Esophagus squamous epithelium (tissue), 5 donors: ENCODE measurements at regions not wholly inside any gene's neighbourhood (a gene's known extent, or its start where the extent isn't known, plus 50 kb on each side); places are given as distances from the start of the nearest gene placed in this dataset.

Experiments
- DNase-seq: peaks from one replicate; lab custom pipeline; 2025; lab: John Stamatoyannopoulos, UW
- H3K27ac ChIP-seq, 4 donors: fragments of 200-600 bp; sonication (generic); one replicate each; pipeline ENCODE4 v1.5.1; 2016 to 2019; ENCODE audit warnings: mild to moderate bottlenecking in 1 of 4
- H3K27me3 ChIP-seq, 4 donors: fragments of 200-600 bp; sonication (generic); 1 replicate in 3 of 4; 2 replicates in 1 of 4; pipeline versions ENCODE4 v1.5.1 to v1.6.0; 2017 to 2021; ENCODE audit warnings: antibody characterized with exemption in 1 of 4
- H3K36me3 ChIP-seq, 3 donors: fragments of 200-600 bp; sonication (generic); one replicate each; pipeline ENCODE4 v1.5.1; 2016 to 2019
- H3K4me1 ChIP-seq, 3 donors: fragments of 200-600 bp; sonication (generic); one replicate each; pipeline ENCODE4 v1.5.1; 2017 to 2019
- H3K4me3 ChIP-seq, 4 donors: fragments of 200-600 bp; sonication (generic); 1 replicate in 3 of 4; 2 replicates in 1 of 4; pipeline ENCODE4 v1.5.1; 2016 to 2019; ENCODE audit warnings: mild to moderate bottlenecking in 2 of 4, moderate library complexity in 1 of 4
- H3K9me3 ChIP-seq, 3 donors: fragments of 200-600 bp; sonication (generic); one replicate each; pipeline ENCODE4 v1.5.1; 2016 to 2019
- CTCF ChIP-seq, 6 experiments: fragments of 450-650 bp in 4 of 6; fragments of 200-600 bp in 2 of 6; sonication (generic) in 2 of 6; IDR thresholded peaks; one replicate each; pipeline ENCODE4 v1.5.1; 2016 to 2019; ENCODE audit warnings: antibody characterized with exemption in 6 of 6, mild to moderate bottlenecking in 4 of 6, moderate library complexity in 4 of 6
- POLR2A ChIP-seq, 4 donors: fragments of 450-650 bp; IDR thresholded peaks; one replicate each; pipeline ENCODE4 v1.6.1; 2017; ENCODE audit warnings: antibody characterized with exemption in 4 of 4, mild to moderate bottlenecking in 4 of 4, moderate library complexity in 3 of 4
- WGBS, 2 donors: methylation state at CpG; one replicate each; pipeline ENCODE4 v1.1.5; 2018; 5-methylcytosine and 5-hydroxymethylcytosine counted together
- intact Hi-C: fragments of 100-400 bp; cut with DNase I; formaldehyde crosslinking; loops from one replicate; pipeline ENCODE4 v1.15.0; 2022
- donor health status: DM: yes; HTN: yes; CAD: no.

- TF ChIP-seq POLR2A (IDR thresholded peaks at IDR 0.05) (no peak), CTCF (IDR thresholded peaks at IDR 0.05) (no peak)
- Histone ChIP-seq H3K27ac (no peak overlapping the region), H3K36me3 (no peaks in the 10 kb centered on the region), H3K4me1 (peaks cover 0 to 14% (median 0%) of the 10 kb centered on the region in 3 donors), H3K4me3 (no peak overlapping the region), H3K27me3 (no peaks in the 10 kb centered on the region), H3K9me3 (no peaks in the 10 kb centered on the region)
- 41 to 52% methylated on average over 3 of the region's 3 CpGs for WGBS, 2 donors
- intact Hi-C loops = no loop called here
- no peak for DNase-seq
These were observed 88.2 kb downstream of the GAS1 start for GRCh38 chr9:86859056-86859455.

GRCh38 chr9:86858009-86858408 lies 89.3 kb downstream of the GAS1 start:
- Histone ChIP-seq H3K4me1 (peaks cover 0 to 14% (median 0%) of the 10 kb centered on the region in 3 donors), H3K27ac (no peak overlapping the region), H3K36me3 (no peaks in the 10 kb centered on the region), H3K27me3 (no peaks in the 10 kb centered on the region), H3K9me3 (no peaks in the 10 kb centered on the region), H3K4me3 (no peak overlapping the region)
- TF ChIP-seq CTCF (IDR thresholded peaks at IDR 0.05) (no peak), POLR2A (IDR thresholded peaks at IDR 0.05) (no peak)
- 63 to 67% methylated on average over 1 of the region's 1 CpG for WGBS, 2 donors
- DNase-seq = no peak
- intact Hi-C loops = no loop called here

GRCh38 chr9:86856259-86856658 lies 91.0 kb downstream of the GAS1 start:
- no peaks in the 10 kb centered on the region for H3K9me3 ChIP-seq
- DNase-seq = no peak
- H3K4me3 ChIP-seq = no peak overlapping the region
- H3K27ac ChIP-seq = no peak overlapping the region
- intact Hi-C loops = no loop called here
- no peaks in the 10 kb centered on the region for H3K36me3 ChIP-seq
- no peaks in the 10 kb centered on the region for H3K27me3 ChIP-seq
- H3K4me1 ChIP-seq = peaks cover 0 to 14% (median 0%) of the 10 kb centered on the region in 3 donors
- 81 to 90% methylated on average over 3 of the region's 3 CpGs for WGBS, 2 donors
- TF ChIP-seq CTCF (IDR thresholded peaks at IDR 0.05) = no peak
- no peak for TF ChIP-seq POLR2A (IDR thresholded peaks at IDR 0.05)

GRCh38 chr9:86854898-86855523 lies 92.3 kb downstream of the GAS1 start:
- Histone ChIP-seq H3K4me3 (no peak overlapping the region), H3K36me3 (no peaks in the 10 kb centered on the region), H3K9me3 (no peaks in the 10 kb centered on the region), H3K27me3 (no peaks in the 10 kb centered on the region), H3K27ac (no peak overlapping the region), H3K4me1 (peaks cover 0 to 14% (median 0%) of the 10 kb centered on the region in 3 donors)
- no peak for DNase-seq
- no peak for TF ChIP-seq CTCF (IDR thresholded peaks at IDR 0.05)
- TF ChIP-seq POLR2A (IDR thresholded peaks at IDR 0.05) = no peak
- 38 to 40% methylated on average over 5 of the region's 5 CpGs for WGBS, 2 donors
- intact Hi-C loops = no loop called here

GRCh38 chr9:86846656-86847055 lies 100.7 kb downstream of the GAS1 start:
- H3K4me3 ChIP-seq = no peak overlapping the region
- no peak for TF ChIP-seq POLR2A (IDR thresholded peaks at IDR 0.05)
- no peak for TF ChIP-seq CTCF (IDR thresholded peaks at IDR 0.05)
- 79 to 83% methylated on average over 5 of the region's 5 CpGs for WGBS, 2 donors
- no peaks in the 10 kb centered on the region for H3K9me3 ChIP-seq
- H3K27me3 ChIP-seq = no peaks in the 10 kb centered on the region
- no peaks in the 10 kb centered on the region for H3K4me1 ChIP-seq
- H3K36me3 ChIP-seq = no peaks in the 10 kb centered on the region
- H3K27ac ChIP-seq = no peak overlapping the region
- intact Hi-C loops = no loop called here
- DNase-seq = no peak
